ENCODE measurements at regions not wholly inside any gene's neighbourhood (a gene's known extent, or its start where the extent isn't known, plus 50 kb on each side); places are given as distances from the start of the nearest gene placed in this dataset.

- TF ChIP-seq POLR2AphosphoS5 (IDR thresholded peaks at IDR 0.05) (no peak), POLR2A (IDR thresholded peaks at IDR 0.05) (no peak), CTCF (IDR thresholded peaks at IDR 0.05) (no peak), EP300 (IDR thresholded peaks at IDR 0.05; ENCODE audit: low read depth) (no peak)
Observed at GRCh38 chr5:89299998-89300397, 417.0 kb upstream of the MEF2C start.
